ENCODE measurements at regions not wholly inside any gene's neighbourhood (a gene's known extent, or its start where the extent isn't known, plus 50 kb on each side); places are given as distances from the start of the nearest gene placed in this dataset.

- H4K8ac ChIP-seq (ENCODE audit: low read length), result no peak overlapping the region
- no peak overlapping the region for H3K4ac ChIP-seq (ENCODE audit: low read depth in 1 of 2, low read length in 2 of 2)
- no peak overlapping the region for H3K18ac ChIP-seq (ENCODE audit: low read depth in 1 of 2, low read length in 2 of 2)
- no peak overlapping the region for H3K23ac ChIP-seq (ENCODE audit: low read length in 2 of 2)
- no peaks in the 10 kb centered on the region for H3K4me1 ChIP-seq (ENCODE audit: control insufficient read depth, insufficient read depth, low read depth, low read length)
- H3K4me3 ChIP-seq (ENCODE audit: insufficient read depth in 1 of 2, low read depth in 1 of 2, low read length in 2 of 2), result no peak overlapping the region
- peaks cover 0 to 4% of the 10 kb centered on the region in 2 experiments for H3K27me3 ChIP-seq (ENCODE audit: control insufficient read depth in 1 of 2, insufficient read depth in 1 of 2, low read length in 2 of 2)
- no peak overlapping the region for H2BK5ac ChIP-seq (ENCODE audit: low read depth, low read length, poor library complexity, severe bottlenecking)
- H3K9me3 ChIP-seq (ENCODE audit: control insufficient read depth, low read length), result no peaks in the 10 kb centered on the region
- no peak overlapping the region for H2BK120ac ChIP-seq (ENCODE audit: low read depth, low read length)
- no peak overlapping the region for H2BK15ac ChIP-seq (ENCODE audit: low read depth, poor library complexity, severe bottlenecking)
- no peaks in the 10 kb centered on the region for H3K36me3 ChIP-seq (ENCODE audit: control insufficient read depth in 1 of 2, insufficient read depth in 2 of 2, low read depth in 1 of 2, low read length in 2 of 2)
- H3K14ac ChIP-seq (ENCODE audit: low read length in 2 of 2), result no peak overlapping the region
- no peak overlapping the region for H4K91ac ChIP-seq (ENCODE audit: low read length)
- 67% methylated on average over 5 of the region's 5 CpGs for WGBS
- no peak overlapping the region for H3K4me2 ChIP-seq (ENCODE audit: low read length, poor library complexity, severe bottlenecking)
- H3K79me1 ChIP-seq (replicated peaks; ENCODE audit: low read length, poor library complexity, severe bottlenecking), result no peaks in the 10 kb centered on the region
- no peak overlapping the region for H2AFZ ChIP-seq (ENCODE audit: low read depth, low read length)
- H2BK12ac ChIP-seq (ENCODE audit: low read length in 2 of 2), result no peak overlapping the region
- no peak overlapping the region for H3K27ac ChIP-seq (ENCODE audit: low read length, poor library complexity, severe bottlenecking)
- no peak overlapping the region for H2AK5ac ChIP-seq (ENCODE audit: low read length, severe bottlenecking)
- DNase-seq, result no peak
- H3K9ac ChIP-seq (ENCODE audit: low read length), result no peak overlapping the region
These were observed 125.7 kb upstream of the CLINT1 start for GRCh38 chr5:157984611-157985010.

GRCh38 chr5:157983906-157984551 is 125.1 kb upstream of the CLINT1 start:
- H4K91ac ChIP-seq (ENCODE audit: low read length), result no peak overlapping the region
- no peaks in the 10 kb centered on the region for H3K9me3 ChIP-seq (ENCODE audit: control insufficient read depth, low read length)
- H3K27ac ChIP-seq (ENCODE audit: low read length, poor library complexity, severe bottlenecking), result no peak overlapping the region
- peaks cover 0 to 2% of the 10 kb centered on the region in 2 experiments for H3K27me3 ChIP-seq (ENCODE audit: control insufficient read depth in 1 of 2, insufficient read depth in 1 of 2, low read length in 2 of 2)
- 48% methylated on average over 3 of the region's 3 CpGs for WGBS
- no peaks in the 10 kb centered on the region for H3K36me3 ChIP-seq (ENCODE audit: control insufficient read depth in 1 of 2, insufficient read depth in 2 of 2, low read depth in 1 of 2, low read length in 2 of 2)
- no peak overlapping the region for H3K4ac ChIP-seq (ENCODE audit: low read depth in 1 of 2, low read length in 2 of 2)
- H2BK12ac ChIP-seq (ENCODE audit: low read length in 2 of 2), result no peak overlapping the region
- no peak overlapping the region for H3K9ac ChIP-seq (ENCODE audit: low read length)
- H3K23ac ChIP-seq (ENCODE audit: low read length in 2 of 2), result no peak overlapping the region
- DNase-seq, result no peak
- no peak overlapping the region for H2BK120ac ChIP-seq (ENCODE audit: low read depth, low read length)
- H2BK5ac ChIP-seq (ENCODE audit: low read depth, low read length, poor library complexity, severe bottlenecking), result no peak overlapping the region
- H3K4me2 ChIP-seq (ENCODE audit: low read length, poor library complexity, severe bottlenecking), result no peak overlapping the region
- H3K14ac ChIP-seq (ENCODE audit: low read length in 2 of 2), result no peak overlapping the region
- H4K8ac ChIP-seq (ENCODE audit: low read length), result no peak overlapping the region
- H3K18ac ChIP-seq (ENCODE audit: low read depth in 1 of 2, low read length in 2 of 2), result no peak overlapping the region
- H3K4me1 ChIP-seq (ENCODE audit: control insufficient read depth, insufficient read depth, low read depth, low read length), result no peaks in the 10 kb centered on the region
- no peaks in the 10 kb centered on the region for H3K79me1 ChIP-seq (replicated peaks; ENCODE audit: low read length, poor library complexity, severe bottlenecking)
- H2BK15ac ChIP-seq (ENCODE audit: low read depth, poor library complexity, severe bottlenecking), result no peak overlapping the region
- H2AFZ ChIP-seq (ENCODE audit: low read depth, low read length), result no peak overlapping the region
- no peak overlapping the region for H2AK5ac ChIP-seq (ENCODE audit: low read length, severe bottlenecking)
- H3K4me3 ChIP-seq (ENCODE audit: insufficient read depth in 1 of 2, low read depth in 1 of 2, low read length in 2 of 2), result no peak overlapping the region

GRCh38 chr5:157978061-157978460 is 119.1 kb upstream of the CLINT1 start:
- WGBS, result 89% methylated on average over 2 of the region's 2 CpGs
- Histone ChIP-seq H3K4ac (ENCODE audit: low read depth in 1 of 2, low read length in 2 of 2) (no peak overlapping the region), H3K14ac (ENCODE audit: low read length in 2 of 2) (no peak overlapping the region), H4K8ac (ENCODE audit: low read length) (no peak overlapping the region), H3K4me2 (ENCODE audit: low read length, poor library complexity, severe bottlenecking) (no peak overlapping the region), H3K4me3 (ENCODE audit: insufficient read depth in 1 of 2, low read depth in 1 of 2, low read length in 2 of 2) (no peak overlapping the region), H3K9ac (ENCODE audit: low read length) (no peak overlapping the region), H2BK120ac (ENCODE audit: low read depth, low read length) (no peak overlapping the region), H2BK5ac (ENCODE audit: low read depth, low read length, poor library complexity, severe bottlenecking) (no peak overlapping the region), H4K91ac (ENCODE audit: low read length) (no peak overlapping the region), H2AK5ac (ENCODE audit: low read length, severe bottlenecking) (no peak overlapping the region), H2BK15ac (ENCODE audit: low read depth, poor library complexity, severe bottlenecking) (no peak overlapping the region), H2BK12ac (ENCODE audit: low read length in 2 of 2) (no peak overlapping the region), H3K27ac (ENCODE audit: low read length, poor library complexity, severe bottlenecking) (no peak overlapping the region), H3K79me1 (replicated peaks; ENCODE audit: low read length, poor library complexity, severe bottlenecking) (no peaks in the 10 kb centered on the region), H3K9me3 (ENCODE audit: control insufficient read depth, low read length) (no peaks in the 10 kb centered on the region), H3K36me3 (ENCODE audit: control insufficient read depth in 1 of 2, insufficient read depth in 2 of 2, low read depth in 1 of 2, low read length in 2 of 2) (no peaks in the 10 kb centered on the region), H2AFZ (ENCODE audit: low read depth, low read length) (no peak overlapping the region), H3K27me3 (ENCODE audit: control insufficient read depth in 1 of 2, insufficient read depth in 1 of 2, low read length in 2 of 2) (peaks cover 0 to 10% of the 10 kb centered on the region in 2 experiments), H3K4me1 (ENCODE audit: control insufficient read depth, insufficient read depth, low read depth, low read length) (peaks cover 2% of the 10 kb centered on the region), H3K18ac (ENCODE audit: low read depth in 1 of 2, low read length in 2 of 2) (no peak overlapping the region), H3K23ac (ENCODE audit: low read length in 2 of 2) (no peak overlapping the region)
- no peak for DNase-seq

DNA sequence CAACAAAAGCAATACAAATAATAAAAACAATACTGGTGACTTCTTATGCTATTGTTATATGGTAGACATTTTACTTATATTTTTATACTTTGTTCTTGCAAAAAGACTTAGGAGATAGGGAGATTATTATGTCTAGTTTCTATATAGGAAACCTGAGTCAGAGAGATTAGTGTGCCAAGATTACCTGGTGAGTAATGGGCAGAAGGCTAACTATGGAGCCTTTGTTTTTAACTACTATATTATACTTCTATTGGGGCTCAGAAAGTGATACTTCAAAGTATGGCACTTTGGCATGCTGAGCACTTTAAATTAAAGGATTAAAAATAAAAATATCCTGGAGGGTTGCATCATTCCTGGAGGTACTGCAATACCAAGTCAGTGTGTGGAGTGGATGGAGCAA is 117.5 kb upstream of the CLINT1 start:
- no peak overlapping the region for H3K14ac ChIP-seq (ENCODE audit: low read length in 2 of 2)

More for the DNA sequence above, 117.5 kb upstream of the CLINT1 start:
- H3K4me3 ChIP-seq (ENCODE audit: insufficient read depth in 1 of 2, low read depth in 1 of 2, low read length in 2 of 2), result no peak overlapping the region
- no peak overlapping the region for H2AFZ ChIP-seq (ENCODE audit: low read depth, low read length)
- H3K9me3 ChIP-seq (ENCODE audit: control insufficient read depth, low read length), result no peaks in the 10 kb centered on the region
- H3K23ac ChIP-seq (ENCODE audit: low read length in 2 of 2), result no peak overlapping the region
- H3K36me3 ChIP-seq (ENCODE audit: control insufficient read depth in 1 of 2, insufficient read depth in 2 of 2, low read depth in 1 of 2, low read length in 2 of 2), result no peaks in the 10 kb centered on the region
- no peak overlapping the region for H3K18ac ChIP-seq (ENCODE audit: low read depth in 1 of 2, low read length in 2 of 2)
- H2BK15ac ChIP-seq (ENCODE audit: low read depth, poor library complexity, severe bottlenecking), result no peak overlapping the region
- peaks cover 0 to 10% of the 10 kb centered on the region in 2 experiments for H3K27me3 ChIP-seq (ENCODE audit: control insufficient read depth in 1 of 2, insufficient read depth in 1 of 2, low read length in 2 of 2)
- H3K4me1 ChIP-seq (ENCODE audit: control insufficient read depth, insufficient read depth, low read depth, low read length), result peaks cover 2% of the 10 kb centered on the region
- no peak overlapping the region for H3K4ac ChIP-seq (ENCODE audit: low read depth in 1 of 2, low read length in 2 of 2)
- H4K8ac ChIP-seq (ENCODE audit: low read length), result no peak overlapping the region
- no peak overlapping the region for H2BK120ac ChIP-seq (ENCODE audit: low read depth, low read length)
- H3K9ac ChIP-seq (ENCODE audit: low read length), result no peak overlapping the region
- no peaks in the 10 kb centered on the region for H3K79me1 ChIP-seq (replicated peaks; ENCODE audit: low read length, poor library complexity, severe bottlenecking)
- no peak overlapping the region for H2BK5ac ChIP-seq (ENCODE audit: low read depth, low read length, poor library complexity, severe bottlenecking)
- H2BK12ac ChIP-seq (ENCODE audit: low read length in 2 of 2), result no peak overlapping the region
- H3K27ac ChIP-seq (ENCODE audit: low read length, poor library complexity, severe bottlenecking), result no peak overlapping the region
- no peak overlapping the region for H4K91ac ChIP-seq (ENCODE audit: low read length)
- no peak for DNase-seq
- no peak overlapping the region for H3K4me2 ChIP-seq (ENCODE audit: low read length, poor library complexity, severe bottlenecking)
- no peak overlapping the region for H2AK5ac ChIP-seq (ENCODE audit: low read length, severe bottlenecking)

All from mesenchymal stem cell (in vitro differentiated cells and primary cell).